Suprapubic skin (tissue), 4 donors: ENCODE measurements at regions not wholly inside any gene's neighbourhood (a gene's known extent, or its start where the extent isn't known, plus 50 kb on each side); places are given as distances from the start of the nearest gene placed in this dataset.

Experiments used
- EP300 ChIP-seq: sonication (generic); formaldehyde crosslinking; IDR thresholded peaks from one replicate; pipeline ENCODE4 v1.6.1; 2017; ENCODE audit warnings: antibody characterized with exemption
- POLR2A ChIP-seq, 2 donors: fragments of 450-650 bp; IDR thresholded peaks; one replicate each; pipeline ENCODE4 v1.6.1; 2017; ENCODE audit warnings: antibody characterized with exemption in 2 of 2, mild to moderate bottlenecking in 2 of 2, moderate library complexity in 2 of 2
- POLR2AphosphoS5 ChIP-seq, 3 donors: sonication (generic); formaldehyde crosslinking; IDR thresholded peaks; one replicate each; pipeline ENCODE4 v1.6.1; 2017; ENCODE audit warnings: antibody characterized with exemption in 3 of 3
- TF ChIP-seq, protein P1 (sequence below), 2 donors: fragments of 200-600 bp in 1 of 2; fragments of 450-650 bp in 1 of 2; sonication (generic) in 1 of 2; IDR thresholded peaks; one replicate each; pipeline ENCODE4 v1.5.1; 2016 to 2019; ENCODE audit warnings: antibody characterized with exemption in 2 of 2, mild to moderate bottlenecking in 1 of 2, moderate library complexity in 1 of 2

DNA sequence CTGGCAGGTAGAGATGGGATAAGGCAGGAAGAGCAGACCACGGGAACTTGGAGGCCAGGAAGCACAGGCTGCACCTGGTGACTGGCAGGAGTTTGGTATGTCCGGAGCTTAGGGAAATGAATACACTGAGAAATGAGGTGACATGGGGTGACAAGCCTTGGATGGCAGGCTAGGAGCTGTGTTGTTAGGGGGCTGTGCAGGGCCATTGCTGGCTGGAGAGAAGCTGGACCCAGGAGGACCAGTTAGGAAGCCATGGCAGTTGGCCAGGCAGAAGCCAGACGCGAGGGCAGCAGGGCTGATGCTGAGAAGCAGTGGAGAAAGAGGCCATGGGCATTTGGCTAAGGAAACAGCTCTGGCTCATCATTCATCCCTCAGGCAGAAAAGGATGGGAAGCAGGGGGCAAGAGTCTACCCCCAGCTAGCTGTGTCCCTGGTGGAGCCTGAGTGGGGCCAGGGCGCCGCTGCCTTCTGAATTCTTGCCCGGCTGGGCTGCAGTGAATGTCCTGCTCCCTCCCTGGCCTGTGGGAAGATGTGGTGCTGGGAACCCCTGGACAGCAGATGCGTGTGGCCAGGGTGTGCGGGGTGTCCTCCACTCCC is 255.8 kb downstream of the FAM43A start:
- TF ChIP-seq POLR2A (IDR thresholded peaks at IDR 0.05) (no peak), POLR2AphosphoS5 (IDR thresholded peaks at IDR 0.05) (no peak), EP300 (no peak)
- TF ChIP-seq, protein P1, sequence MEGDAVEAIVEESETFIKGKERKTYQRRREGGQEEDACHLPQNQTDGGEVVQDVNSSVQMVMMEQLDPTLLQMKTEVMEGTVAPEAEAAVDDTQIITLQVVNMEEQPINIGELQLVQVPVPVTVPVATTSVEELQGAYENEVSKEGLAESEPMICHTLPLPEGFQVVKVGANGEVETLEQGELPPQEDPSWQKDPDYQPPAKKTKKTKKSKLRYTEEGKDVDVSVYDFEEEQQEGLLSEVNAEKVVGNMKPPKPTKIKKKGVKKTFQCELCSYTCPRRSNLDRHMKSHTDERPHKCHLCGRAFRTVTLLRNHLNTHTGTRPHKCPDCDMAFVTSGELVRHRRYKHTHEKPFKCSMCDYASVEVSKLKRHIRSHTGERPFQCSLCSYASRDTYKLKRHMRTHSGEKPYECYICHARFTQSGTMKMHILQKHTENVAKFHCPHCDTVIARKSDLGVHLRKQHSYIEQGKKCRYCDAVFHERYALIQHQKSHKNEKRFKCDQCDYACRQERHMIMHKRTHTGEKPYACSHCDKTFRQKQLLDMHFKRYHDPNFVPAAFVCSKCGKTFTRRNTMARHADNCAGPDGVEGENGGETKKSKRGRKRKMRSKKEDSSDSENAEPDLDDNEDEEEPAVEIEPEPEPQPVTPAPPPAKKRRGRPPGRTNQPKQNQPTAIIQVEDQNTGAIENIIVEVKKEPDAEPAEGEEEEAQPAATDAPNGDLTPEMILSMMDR (IDR thresholded peaks at IDR 0.05), result no peak
